ENCODE measurements at regions not wholly inside any gene's neighbourhood (a gene's known extent, or its start where the extent isn't known, plus 50 kb on each side); places are given as distances from the start of the nearest gene placed in this dataset.

DNA sequence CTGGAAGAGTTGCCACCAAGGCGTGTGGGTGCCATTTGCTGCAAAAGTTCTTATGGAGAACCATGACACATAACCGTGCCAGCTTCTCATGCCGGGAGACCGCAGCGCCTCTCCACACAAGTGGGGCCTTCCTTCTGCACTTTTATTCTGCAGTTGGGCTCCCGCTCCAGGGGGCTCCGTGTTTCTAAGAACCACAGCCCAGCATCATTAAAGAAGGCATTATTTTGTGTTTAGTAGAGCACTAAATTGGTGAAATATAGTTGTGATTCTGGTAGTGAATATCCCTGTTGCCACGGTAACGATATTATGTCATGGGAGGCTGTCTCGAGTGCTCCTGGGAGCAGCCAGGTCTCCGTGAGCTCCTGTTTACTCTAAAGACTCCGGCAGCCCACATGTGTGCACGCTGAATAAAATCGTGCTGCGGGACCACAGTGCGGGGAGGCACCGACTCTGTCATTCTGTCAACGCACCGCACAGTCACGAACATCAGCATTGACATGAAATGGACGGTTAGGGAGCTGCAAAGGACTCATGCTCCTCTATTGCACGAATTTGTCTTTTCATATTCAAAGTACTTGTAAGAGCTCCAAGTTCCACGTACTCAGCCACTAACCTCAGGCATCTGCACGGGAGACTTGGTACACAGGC is 68.8 kb upstream of the PITRM1 start:
- TF ChIP-seq POLR2A (IDR thresholded peaks at IDR 0.05) (no peak), POLR2AphosphoS5 (IDR thresholded peaks at IDR 0.05; ENCODE audit: insufficient read depth in 1 of 2, low read depth in 1 of 2) (no peak)
- TF ChIP-seq, protein P1, sequence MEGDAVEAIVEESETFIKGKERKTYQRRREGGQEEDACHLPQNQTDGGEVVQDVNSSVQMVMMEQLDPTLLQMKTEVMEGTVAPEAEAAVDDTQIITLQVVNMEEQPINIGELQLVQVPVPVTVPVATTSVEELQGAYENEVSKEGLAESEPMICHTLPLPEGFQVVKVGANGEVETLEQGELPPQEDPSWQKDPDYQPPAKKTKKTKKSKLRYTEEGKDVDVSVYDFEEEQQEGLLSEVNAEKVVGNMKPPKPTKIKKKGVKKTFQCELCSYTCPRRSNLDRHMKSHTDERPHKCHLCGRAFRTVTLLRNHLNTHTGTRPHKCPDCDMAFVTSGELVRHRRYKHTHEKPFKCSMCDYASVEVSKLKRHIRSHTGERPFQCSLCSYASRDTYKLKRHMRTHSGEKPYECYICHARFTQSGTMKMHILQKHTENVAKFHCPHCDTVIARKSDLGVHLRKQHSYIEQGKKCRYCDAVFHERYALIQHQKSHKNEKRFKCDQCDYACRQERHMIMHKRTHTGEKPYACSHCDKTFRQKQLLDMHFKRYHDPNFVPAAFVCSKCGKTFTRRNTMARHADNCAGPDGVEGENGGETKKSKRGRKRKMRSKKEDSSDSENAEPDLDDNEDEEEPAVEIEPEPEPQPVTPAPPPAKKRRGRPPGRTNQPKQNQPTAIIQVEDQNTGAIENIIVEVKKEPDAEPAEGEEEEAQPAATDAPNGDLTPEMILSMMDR (IDR thresholded peaks at IDR 0.05): no peak

Measured in vagina (tissue), 2 donors.